Astrocyte (in vitro differentiated cells and primary cell): ENCODE measurements at regions not wholly inside any gene's neighbourhood (a gene's known extent, or its start where the extent isn't known, plus 50 kb on each side); places are given as distances from the start of the nearest gene placed in this dataset.
A peak's percentile ranks its signal among the peaks of the same experiment; 100 is the strongest.

Experiments used
- DNase-seq: peaks from one replicate; pipeline ENCODE4 v3.0.0-alpha.2; 2010; ENCODE audit warnings: low read depth
- FAIRE-seq: peaks from 2 replicates; lab custom pipeline; 2011; peaks lifted over from hg19 to GRCh38; lab: Jason Lieb, UNC
- H2AFZ ChIP-seq: 2 replicates; pipeline ENCODE4 v1.6.0; 2012; ENCODE audit warnings: low read depth, low read length, inconsistent platforms
- H3K27ac ChIP-seq: 2 replicates; pipeline ENCODE4 v1.5.1; 2011; ENCODE audit warnings: low read depth, low read length, inconsistent platforms
- H3K27me3 ChIP-seq: 2 replicates; pipeline ENCODE4 v1.6.0; 2011; ENCODE audit warnings: low read length, inconsistent platforms; ENCODE audit not compliant: insufficient read depth
- H3K36me3 ChIP-seq: 2 replicates; pipeline ENCODE4 v1.5.1; 2011; ENCODE audit warnings: low read length, inconsistent platforms; ENCODE audit not compliant: insufficient read depth
- H3K4me1 ChIP-seq: 2 replicates; pipeline ENCODE4 v1.5.1; 2011; ENCODE audit warnings: low read length, inconsistent platforms; ENCODE audit not compliant: insufficient read depth
- H3K4me2 ChIP-seq: 2 replicates; pipeline ENCODE4 v1.6.0; 2012; ENCODE audit warnings: low read length, inconsistent platforms
- H3K4me3 ChIP-seq: 2 replicates; pipeline ENCODE4 v1.5.1; 2011; ENCODE audit warnings: low read depth, mild to moderate bottlenecking, low read length, inconsistent platforms; ENCODE audit not compliant: insufficient read depth
- H3K79me2 ChIP-seq: 2 replicates; pipeline ENCODE4 v1.6.0; 2012; ENCODE audit warnings: mild to moderate bottlenecking, low read length, inconsistent platforms; ENCODE audit not compliant: insufficient read depth
- H3K9ac ChIP-seq: 2 replicates; pipeline ENCODE4 v1.6.0; 2012; ENCODE audit warnings: mild to moderate bottlenecking, low read length, inconsistent platforms
- H3K9me3 ChIP-seq: 2 replicates; pipeline ENCODE4 v1.5.1; 2012; ENCODE audit warnings: low read depth, mild to moderate bottlenecking, low read length, inconsistent platforms; ENCODE audit not compliant: insufficient read depth
- H4K20me1 ChIP-seq: 2 replicates; pipeline ENCODE4 v1.6.0; 2012; ENCODE audit warnings: low read length, inconsistent platforms; ENCODE audit not compliant: insufficient read depth
- H3K27ac Mint-ChIP-seq: one replicate; pipeline ENCODE4 v1.8.0; 2021; ENCODE audit warnings: mild to moderate bottlenecking, mixed read lengths; ENCODE audit not compliant: unreplicated experiment
- H3K27me3 Mint-ChIP-seq: one replicate; pipeline ENCODE4 v1.8.0; 2021; ENCODE audit warnings: low read depth, mixed read lengths; ENCODE audit not compliant: unreplicated experiment
- H3K36me3 Mint-ChIP-seq: one replicate; pipeline ENCODE4 v1.8.0; 2021; ENCODE audit warnings: low read depth, mixed read lengths; ENCODE audit not compliant: unreplicated experiment
- H3K4me1 Mint-ChIP-seq: one replicate; pipeline ENCODE4 v1.8.0; 2021; ENCODE audit warnings: low read depth, mixed read lengths; ENCODE audit not compliant: unreplicated experiment
- H3K4me3 Mint-ChIP-seq: one replicate; pipeline ENCODE4 v1.8.0; 2021; ENCODE audit warnings: mild to moderate bottlenecking, moderate library complexity, mixed read lengths; ENCODE audit not compliant: unreplicated experiment
- H3K9me3 Mint-ChIP-seq: one replicate; pipeline ENCODE4 v1.8.0; 2021; ENCODE audit warnings: mild to moderate bottlenecking, mixed read lengths; ENCODE audit not compliant: unreplicated experiment
- CTCF ChIP-seq: IDR thresholded peaks from 2 replicates; pipeline ENCODE4 v1.5.1; 2011; ENCODE audit warnings: low read depth, mild to moderate bottlenecking, inconsistent platforms, low read length, moderate library complexity; ENCODE audit not compliant: insufficient read depth
- EZH2 ChIP-seq: IDR thresholded peaks from 2 replicates; pipeline ENCODE4 v1.6.1; 2012; ENCODE audit warnings: mild to moderate bottlenecking, low read length, inconsistent platforms; ENCODE audit not compliant: insufficient read depth

- no peak for TF ChIP-seq CTCF
- TF ChIP-seq EZH2, result no peak
- Histone ChIP-seq H3K4me2 (no peak overlapping the region), H3K9ac (no peak overlapping the region), H3K36me3 (no peaks in the 10 kb centered on the region), H3K4me3 (no peak overlapping the region), H4K20me1 (no peaks in the 10 kb centered on the region), H3K4me1 (no peaks in the 10 kb centered on the region), H3K9me3 (no peaks in the 10 kb centered on the region), H2AFZ (no peak overlapping the region), H3K79me2 (no peaks in the 10 kb centered on the region), H3K27ac (no peak overlapping the region), H3K27me3 (peaks cover 19% of the 10 kb centered on the region)
- Mint-ChIP-seq H3K9me3 (peaks cover 2% of the 10 kb centered on the region), H3K36me3 (no peaks in the 10 kb centered on the region), H3K4me1 (no peaks in the 10 kb centered on the region), H3K27ac (no peak overlapping the region), H3K4me3 (no peak overlapping the region), H3K27me3 (peaks cover 64% of the 10 kb centered on the region)
- DNase-seq (peak; percentile 31), FAIRE-seq (no peak)
Measured at GRCh38 chr6:43870660-43871061, 100.7 kb downstream of the VEGFA start.

- H3K79me2 ChIP-seq, result no peaks in the 10 kb centered on the region
- TF ChIP-seq EZH2 (no peak), CTCF (no peak)
- H3K4me1 Mint-ChIP-seq, result no peaks in the 10 kb centered on the region
- no peak overlapping the region for H3K27ac ChIP-seq
- H3K4me3 Mint-ChIP-seq, result no peak overlapping the region
- H4K20me1 ChIP-seq, result no peaks in the 10 kb centered on the region
- FAIRE-seq (no peak), DNase-seq (no peak)
- H3K27me3 ChIP-seq, result peaks cover 19% of the 10 kb centered on the region
- no peak overlapping the region for H2AFZ ChIP-seq
- no peaks in the 10 kb centered on the region for H3K36me3 ChIP-seq
- no peak overlapping the region for H3K4me3 ChIP-seq
- no peaks in the 10 kb centered on the region for H3K4me1 ChIP-seq
- peaks cover 2% of the 10 kb centered on the region for H3K9me3 Mint-ChIP-seq
- no peaks in the 10 kb centered on the region for H3K9me3 ChIP-seq
- H3K36me3 Mint-ChIP-seq, result no peaks in the 10 kb centered on the region
- peaks cover 65% of the 10 kb centered on the region for H3K27me3 Mint-ChIP-seq
- no peak overlapping the region for H3K27ac Mint-ChIP-seq
- no peak overlapping the region for H3K9ac ChIP-seq
- H3K4me2 ChIP-seq, result no peak overlapping the region
Measured at GRCh38 chr6:43869792-43870659, 100.0 kb downstream of the VEGFA start.

- no peak overlapping the region for H3K4me2 ChIP-seq
- H3K27ac Mint-ChIP-seq, result no peak overlapping the region
- peaks cover 65% of the 10 kb centered on the region for H3K27me3 Mint-ChIP-seq
Measured at GRCh38 chr6:43869079-43869710, 99.2 kb downstream of the VEGFA start.

More at GRCh38 chr6:43869079-43869710, 99.2 kb downstream of the VEGFA start:
- Histone ChIP-seq H3K4me1 (no peaks in the 10 kb centered on the region), H3K36me3 (no peaks in the 10 kb centered on the region), H3K27ac (no peak overlapping the region), H3K4me3 (no peak overlapping the region), H3K79me2 (no peaks in the 10 kb centered on the region), H2AFZ (no peak overlapping the region), H3K9me3 (no peaks in the 10 kb centered on the region), H4K20me1 (no peaks in the 10 kb centered on the region), H3K9ac (no peak overlapping the region), H3K27me3 (peaks cover 22% of the 10 kb centered on the region)
- Mint-ChIP-seq H3K4me3 (no peak overlapping the region), H3K4me1 (no peaks in the 10 kb centered on the region), H3K36me3 (no peaks in the 10 kb centered on the region), H3K9me3 (peaks cover 2% of the 10 kb centered on the region)
- FAIRE-seq (no peak), DNase-seq (no peak)
- no peak for TF ChIP-seq EZH2
- TF ChIP-seq CTCF, result no peak
